ENCODE measurements at regions not wholly inside any gene's neighbourhood (a gene's known extent, or its start where the extent isn't known, plus 50 kb on each side); places are given as distances from the start of the nearest gene placed in this dataset.

- H3K36me3 ChIP-seq (ENCODE audit: insufficient read depth, low read length), result no peaks in the 10 kb centered on the region
- TF ChIP-seq EZH2 (IDR thresholded peaks at IDR 0.05) (no peak), FOXP2 (optimal IDR thresholded peaks at IDR 0.05; ENCODE audit: control extremely low read depth, extremely low read length, insufficient read depth) (no peak), POLR2AphosphoS5 (IDR thresholded peaks at IDR 0.05; ENCODE audit: borderline replicate concordance, low read depth, low read length) (no peak)
These were observed 261.9 kb upstream of the LYZL1 start for GRCh38 chr10:29026802-29027580.

GRCh38 chr10:29028486-29028885 is 260.4 kb upstream of the LYZL1 start:
- TF ChIP-seq POLR2AphosphoS5 (IDR thresholded peaks at IDR 0.05; ENCODE audit: borderline replicate concordance, low read depth, low read length) (no peak), FOXP2 (optimal IDR thresholded peaks at IDR 0.05; ENCODE audit: control extremely low read depth, extremely low read length, insufficient read depth) (no peak), EZH2 (IDR thresholded peaks at IDR 0.05) (no peak)
- no peak overlapping the region for H3K27ac ChIP-seq
- H3K9me3 ChIP-seq (ENCODE audit: low read depth, low read length), result no peaks in the 10 kb centered on the region
- no peak for DNase-seq (ENCODE audit: low read depth, low spot score)
- no peak overlapping the region for H3K4me3 ChIP-seq
- no peak overlapping the region for H3K9ac ChIP-seq (ENCODE audit: insufficient read length)
- no peaks in the 10 kb centered on the region for H3K36me3 ChIP-seq (ENCODE audit: insufficient read depth, low read length)

More at GRCh38 chr10:29026802-29027580, 261.9 kb upstream of the LYZL1 start:
- Histone ChIP-seq H3K27ac (no peak overlapping the region), H3K9ac (ENCODE audit: insufficient read length) (no peak overlapping the region), H3K9me3 (ENCODE audit: low read depth, low read length) (no peaks in the 10 kb centered on the region), H3K4me3 (no peak overlapping the region)
- no peak for DNase-seq (ENCODE audit: low read depth, low spot score)

GRCh38 chr10:29030900-29031299 is 258.0 kb upstream of the LYZL1 start:
- no peak for DNase-seq (ENCODE audit: low read depth, low spot score)
- Histone ChIP-seq H3K9ac (ENCODE audit: insufficient read length) (no peak overlapping the region), H3K9me3 (ENCODE audit: low read depth, low read length) (no peaks in the 10 kb centered on the region), H3K27ac (peak overlapping the region; percentile 42; the same call in 1 of the 2 replicates), H3K4me3 (no peak overlapping the region), H3K36me3 (ENCODE audit: insufficient read depth, low read length) (no peaks in the 10 kb centered on the region)
- no peak for TF ChIP-seq POLR2AphosphoS5 (IDR thresholded peaks at IDR 0.05; ENCODE audit: borderline replicate concordance, low read depth, low read length)
- no peak for TF ChIP-seq EZH2 (IDR thresholded peaks at IDR 0.05)

DNA sequence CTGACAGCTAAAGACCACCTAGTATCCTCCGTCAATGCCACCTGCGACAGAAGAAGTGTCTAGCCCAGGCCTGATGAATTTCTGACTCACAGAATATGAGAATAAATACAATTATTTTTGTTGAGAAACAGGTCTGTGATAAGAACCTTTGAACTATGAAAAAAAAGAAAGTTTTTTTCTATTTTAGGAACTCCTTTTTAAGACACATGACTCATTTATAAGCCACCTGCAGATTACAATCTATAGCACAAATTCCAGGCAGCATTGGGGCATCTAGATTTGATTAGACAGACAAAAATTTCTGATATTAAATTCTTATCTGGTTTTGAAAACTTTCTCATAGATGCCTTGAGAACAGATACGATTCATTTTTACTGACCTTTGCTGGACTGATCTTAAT is 256.7 kb upstream of the LYZL1 start:
- no peak overlapping the region for H3K4me3 ChIP-seq
- no peaks in the 10 kb centered on the region for H3K9me3 ChIP-seq (ENCODE audit: low read depth, low read length)
- no peaks in the 10 kb centered on the region for H3K36me3 ChIP-seq (ENCODE audit: insufficient read depth, low read length)
- no peak overlapping the region for H3K9ac ChIP-seq (ENCODE audit: insufficient read length)
- H3K27ac ChIP-seq, result no peak overlapping the region
- no peak for DNase-seq (ENCODE audit: low read depth, low spot score)
- no peak for TF ChIP-seq FOXP2 (optimal IDR thresholded peaks at IDR 0.05; ENCODE audit: control extremely low read depth, extremely low read length, insufficient read depth)
- no peak for TF ChIP-seq EZH2 (IDR thresholded peaks at IDR 0.05)
- TF ChIP-seq POLR2AphosphoS5 (IDR thresholded peaks at IDR 0.05; ENCODE audit: borderline replicate concordance, low read depth, low read length), result no peak

GRCh38 chr10:29033311-29033940 is 255.4 kb upstream of the LYZL1 start:
- DNase-seq (ENCODE audit: low read depth, low spot score), result no peak
- Histone ChIP-seq H3K4me3 (no peak overlapping the region), H3K36me3 (ENCODE audit: insufficient read depth, low read length) (no peaks in the 10 kb centered on the region), H3K27ac (no peak overlapping the region), H3K9ac (ENCODE audit: insufficient read length) (no peak overlapping the region), H3K9me3 (ENCODE audit: low read depth, low read length) (no peaks in the 10 kb centered on the region)
- TF ChIP-seq FOXP2 (optimal IDR thresholded peaks at IDR 0.05; ENCODE audit: control extremely low read depth, extremely low read length, insufficient read depth) (no peak), EZH2 (IDR thresholded peaks at IDR 0.05) (no peak), POLR2AphosphoS5 (IDR thresholded peaks at IDR 0.05; ENCODE audit: borderline replicate concordance, low read depth, low read length) (no peak)

GRCh38 chr10:29034592-29034991 is 254.3 kb upstream of the LYZL1 start:
- H3K27ac ChIP-seq, result no peak overlapping the region
- no peak for TF ChIP-seq FOXP2 (optimal IDR thresholded peaks at IDR 0.05; ENCODE audit: control extremely low read depth, extremely low read length, insufficient read depth)
- TF ChIP-seq POLR2AphosphoS5 (IDR thresholded peaks at IDR 0.05; ENCODE audit: borderline replicate concordance, low read depth, low read length), result no peak
- no peak for TF ChIP-seq EZH2 (IDR thresholded peaks at IDR 0.05)
- H3K36me3 ChIP-seq (ENCODE audit: insufficient read depth, low read length), result no peaks in the 10 kb centered on the region
- no peak for DNase-seq (ENCODE audit: low read depth, low spot score)
- H3K9ac ChIP-seq (ENCODE audit: insufficient read length), result no peak overlapping the region
- H3K9me3 ChIP-seq (ENCODE audit: low read depth, low read length), result no peaks in the 10 kb centered on the region
- no peak overlapping the region for H3K4me3 ChIP-seq

GRCh38 chr10:29035721-29036120 is 253.1 kb upstream of the LYZL1 start:
- H3K9ac ChIP-seq (ENCODE audit: insufficient read length), result no peak overlapping the region
- DNase-seq (ENCODE audit: low read depth, low spot score), result no peak
- TF ChIP-seq FOXP2 (optimal IDR thresholded peaks at IDR 0.05; ENCODE audit: control extremely low read depth, extremely low read length, insufficient read depth) (no peak), POLR2AphosphoS5 (IDR thresholded peaks at IDR 0.05; ENCODE audit: borderline replicate concordance, low read depth, low read length) (no peak), EZH2 (IDR thresholded peaks at IDR 0.05) (no peak)
- H3K36me3 ChIP-seq (ENCODE audit: insufficient read depth, low read length), result no peaks in the 10 kb centered on the region
- H3K9me3 ChIP-seq (ENCODE audit: low read depth, low read length), result no peaks in the 10 kb centered on the region
- no peak overlapping the region for H3K4me3 ChIP-seq
- no peak overlapping the region for H3K27ac ChIP-seq

- Histone ChIP-seq H3K36me3 (ENCODE audit: insufficient read depth, low read length) (no peaks in the 10 kb centered on the region), H3K9ac (ENCODE audit: insufficient read length) (no peak overlapping the region), H3K4me3 (no peak overlapping the region), H3K9me3 (ENCODE audit: low read depth, low read length) (no peaks in the 10 kb centered on the region), H3K27ac (no peak overlapping the region)
- TF ChIP-seq EZH2 (IDR thresholded peaks at IDR 0.05) (no peak), POLR2AphosphoS5 (IDR thresholded peaks at IDR 0.05; ENCODE audit: borderline replicate concordance, low read depth, low read length) (no peak), FOXP2 (optimal IDR thresholded peaks at IDR 0.05; ENCODE audit: control extremely low read depth, extremely low read length, insufficient read depth) (no peak)
- DNase-seq (ENCODE audit: low read depth, low spot score), result no peak
These were observed 251.3 kb upstream of the LYZL1 start for GRCh38 chr10:29037348-29038113.
